Liver (tissue), 3 donors: ENCODE measurements at regions not wholly inside any gene's neighbourhood (a gene's known extent, or its start where the extent isn't known, plus 50 kb on each side); places are given as distances from the start of the nearest gene placed in this dataset.

Experiments used
- CTCF ChIP-seq: fragments of 150-350 bp; IDR thresholded peaks from 2 replicates; pipeline ENCODE4 v1.5.1; 2017; ENCODE audit warnings: improper control_type of control experiment, low read depth, low read length; ENCODE audit not compliant: missing input control
- FOXA1 ChIP-seq: IDR thresholded peaks from 2 replicates; pipeline ENCODE4 v1.6.1; 2016; ENCODE audit warnings: antibody characterized with exemption
- MAX ChIP-seq: IDR thresholded peaks from 2 replicates; pipeline ENCODE4 v1.6.1; 2016; ENCODE audit warnings: antibody characterized with exemption
- RAD21 ChIP-seq, 2 donors: IDR thresholded peaks; 2 replicates each; pipeline ENCODE4 v1.6.1; 2016; ENCODE audit warnings: antibody characterized with exemption in 2 of 2, mild to moderate bottlenecking in 2 of 2
- REST ChIP-seq: IDR thresholded peaks from 2 replicates; pipeline ENCODE4 v1.6.1; 2016; ENCODE audit warnings: antibody characterized with exemption, mild to moderate bottlenecking
- SP1 ChIP-seq: IDR thresholded peaks from 2 replicates; pipeline ENCODE4 v1.6.1; 2018; ENCODE audit warnings: antibody characterized with exemption, mild to moderate bottlenecking
- TAF1 ChIP-seq: conservative IDR thresholded peaks from 2 replicates; pipeline ENCODE4 v1.6.1; 2016; ENCODE audit warnings: antibody characterized with exemption, mild to moderate bottlenecking
- YY1 ChIP-seq: IDR thresholded peaks from 2 replicates; pipeline ENCODE4 v1.6.1; 2016; ENCODE audit warnings: antibody characterized with exemption, mild to moderate bottlenecking
- donor health status: healthy.
- donor health status: healthy.

- TF ChIP-seq CTCF (no peak), RAD21 (IDR thresholded peaks at IDR 0.05) (peak in 1 of 2 donors; percentile 47), SP1 (peak; percentile 30), MAX (peak; percentile 72), TAF1 (no peak), YY1 (peak; percentile 38), REST (no peak), FOXA1 (peak; percentile 40)
These were observed 142.8 kb upstream of the IQSEC1 start for GRCh38 chr3:13215940-13216546.
